ENCODE measurements at regions not wholly inside any gene's neighbourhood (a gene's known extent, or its start where the extent isn't known, plus 50 kb on each side); places are given as distances from the start of the nearest gene placed in this dataset.

- intact Hi-C loops (cut with micrococcal nuclease): no loop called here
- H3K27me3 Mint-ChIP-seq (ENCODE audit: low read depth in 3 of 3): peaks cover 0 to 2% (median 1%) of the 10 kb centered on the region in 3 donors
Observed at GRCh38 chr20:24163506-24163905, 174.9 kb upstream of the GGTLC1 start.

GRCh38 chr20:24160563-24161281 is 172.1 kb upstream of the GGTLC1 start:
- Mint-ChIP-seq H3K4me3 (no peak overlapping the region), H3K27ac (no peak overlapping the region), H3K27me3 (ENCODE audit: low read depth in 3 of 3) (peaks cover 0 to 3% (median 1%) of the 10 kb centered on the region in 3 donors), H3K4me1 (no peaks in the 10 kb centered on the region), H3K36me3 (no peaks in the 10 kb centered on the region), H3K9me3 (no peaks in the 10 kb centered on the region)
- intact Hi-C loops (cut with micrococcal nuclease): no loop called here
- Histone ChIP-seq H3K4me3 (replicated peaks in 1 of 3; ENCODE audit: low read depth in 2 of 3, low read length in 3 of 3) (no peak overlapping the region), H3K27me3 (ENCODE audit: control insufficient read depth in 2 of 2, insufficient read depth in 2 of 2, low read length in 2 of 2) (no peaks in the 10 kb centered on the region), H3K9me3 (replicated peaks in 1 of 2; ENCODE audit: control insufficient read depth in 1 of 2, insufficient read depth in 1 of 2, low read length in 2 of 2) (no peaks in the 10 kb centered on the region), H3K36me3 (replicated peaks in 1 of 2; ENCODE audit: control insufficient read depth in 1 of 2, insufficient read depth in 2 of 2, low read length in 2 of 2) (no peaks in the 10 kb centered on the region), H3K27ac (ENCODE audit: low read depth in 1 of 2, low read length in 2 of 2) (no peak overlapping the region), H2AFZ (ENCODE audit: insufficient read depth, low read depth, low read length, poor library complexity, severe bottlenecking) (no peak overlapping the region), H3K4me1 (ENCODE audit: control insufficient read depth in 1 of 2, insufficient read depth in 2 of 2, low read length in 2 of 2) (no peaks in the 10 kb centered on the region), H3K79me2 (ENCODE audit: insufficient read depth, low read length) (no peaks in the 10 kb centered on the region), H3K4me2 (replicated peaks; ENCODE audit: extremely low read depth, low read length, poor library complexity, severe bottlenecking) (no peak overlapping the region), H4K20me1 (ENCODE audit: insufficient read depth, low read length) (no peaks in the 10 kb centered on the region), H3K9ac (ENCODE audit: insufficient read depth, low read length, poor library complexity, severe bottlenecking) (no peak overlapping the region)
- TF ChIP-seq CTCF (IDR thresholded peaks at IDR 0.05): peak; percentile 39
- WGBS (ENCODE audit: insufficient coverage): 49% methylated on average over 3 of the region's 5 CpGs
- no peak for DNase-seq

More at GRCh38 chr20:24163506-24163905, 174.9 kb upstream of the GGTLC1 start:
- Histone ChIP-seq H3K27me3 (ENCODE audit: control insufficient read depth in 2 of 2, insufficient read depth in 2 of 2, low read length in 2 of 2) (no peaks in the 10 kb centered on the region), H3K36me3 (replicated peaks in 1 of 2; ENCODE audit: control insufficient read depth in 1 of 2, insufficient read depth in 2 of 2, low read length in 2 of 2) (no peaks in the 10 kb centered on the region), H3K9ac (ENCODE audit: insufficient read depth, low read length, poor library complexity, severe bottlenecking) (no peak overlapping the region), H3K4me2 (replicated peaks; ENCODE audit: extremely low read depth, low read length, poor library complexity, severe bottlenecking) (no peak overlapping the region), H3K4me1 (ENCODE audit: control insufficient read depth in 1 of 2, insufficient read depth in 2 of 2, low read length in 2 of 2) (no peaks in the 10 kb centered on the region), H2AFZ (ENCODE audit: insufficient read depth, low read depth, low read length, poor library complexity, severe bottlenecking) (no peak overlapping the region), H3K9me3 (replicated peaks in 1 of 2; ENCODE audit: control insufficient read depth in 1 of 2, insufficient read depth in 1 of 2, low read length in 2 of 2) (no peaks in the 10 kb centered on the region), H3K27ac (ENCODE audit: low read depth in 1 of 2, low read length in 2 of 2) (no peak overlapping the region), H4K20me1 (ENCODE audit: insufficient read depth, low read length) (no peaks in the 10 kb centered on the region), H3K79me2 (ENCODE audit: insufficient read depth, low read length) (no peaks in the 10 kb centered on the region), H3K4me3 (replicated peaks in 1 of 3; ENCODE audit: low read depth in 2 of 3, low read length in 3 of 3) (no peak overlapping the region)
- Mint-ChIP-seq H3K4me1 (no peaks in the 10 kb centered on the region), H3K27ac (no peak overlapping the region), H3K36me3 (no peaks in the 10 kb centered on the region), H3K4me3 (no peak overlapping the region), H3K9me3 (peaks cover 0 to 3% (median 0%) of the 10 kb centered on the region in 7 donors)
- WGBS (ENCODE audit: insufficient coverage): 100% methylated on average over 1 of the region's 2 CpGs
- DNase-seq: no peak
- TF ChIP-seq CTCF (IDR thresholded peaks at IDR 0.05): no peak

Measured in CD14-positive monocyte (primary cell).